GM12878 (cell line): ENCODE measurements at regions not wholly inside any gene's neighbourhood (a gene's known extent, or its start where the extent isn't known, plus 50 kb on each side); places are given as distances from the start of the nearest gene placed in this dataset.

Experiments used
- ATAC-seq: fragments of 200-7000 bp; cut with Tn5 transposase; 3 replicates; pipeline ENCODE4 v1.9.1; 2020; ENCODE audit warnings: mild to moderate bottlenecking, moderate library complexity
- BruUV-seq: library from RNA; stranded (reverse); fragments of 400-500 nt; replicated peaks from 2 replicates; lab custom pipeline; 2021; lab: Mats Ljungman, UMichigan
- CTCF ChIA-PET: fragments of 300-600 bp; sonication (Branson Sonifier 250); formaldehyde crosslinking; extraction: SDS; loops from one replicate; lab custom pipeline; 2021; ENCODE audit warnings: inconsistent platforms; lab: Yijun Ruan, JAX
- POLR2A ChIA-PET: fragments of 350-600 bp; formaldehyde crosslinking; extraction: SDS; loops from one replicate; lab custom pipeline; 2021; ENCODE audit warnings: inconsistent platforms; lab: Charles Lee
- RAD21 ChIA-PET: fragments of 300-600 bp; sonication (Branson Sonifier 250); formaldehyde crosslinking; loops from one replicate; lab custom pipeline; 2023; ENCODE audit warnings: antibody characterized with exemption; ENCODE audit not compliant: unreplicated experiment; lab: Charles Lee
- SMC1A ChIA-PET: fragments of 300-600 bp; sonication (Branson Sonifier 250); formaldehyde crosslinking; loops from one replicate; lab custom pipeline; 2023; ENCODE audit not compliant: unreplicated experiment, uncharacterized antibody; lab: Charles Lee
- DNase-seq: peaks from one replicate; pipeline ENCODE4 v3.0.0-alpha.2; 2011; ENCODE audit warnings: low read depth, low spot score
- FAIRE-seq: peaks from 3 replicates; lab custom pipeline; 2011; peaks lifted over from hg19 to GRCh38; lab: Jason Lieb, UNC
- H2AFZ ChIP-seq: 2 replicates; pipeline ENCODE4 v1.6.0; 2011; ENCODE audit warnings: low read depth, low read length, control low read depth; ENCODE audit not compliant: control insufficient read depth
- H3K27ac ChIP-seq: 2 replicates; pipeline ENCODE4 v1.5.1; 2011; ENCODE audit warnings: control low read depth; ENCODE audit not compliant: control insufficient read depth, insufficient read depth
- H3K27me3 ChIP-seq, 2 experiments: replicated peaks in 1 of 2; 2 replicates each; pipeline versions ENCODE4 v1.6.0 to v1.6.1; 2011; ENCODE audit warnings: low read length in 1 of 2; ENCODE audit not compliant: control insufficient read depth in 2 of 2, insufficient read depth in 2 of 2
- H3K36me3 ChIP-seq, 2 experiments: 2 replicates each; pipeline ENCODE4 v1.5.1; 2011; ENCODE audit warnings: low read length in 1 of 2; ENCODE audit not compliant: control insufficient read depth in 2 of 2, insufficient read depth in 2 of 2
- H3K4me1 ChIP-seq: 2 replicates; pipeline ENCODE4 v1.6.1; 2011; ENCODE audit warnings: mild to moderate bottlenecking, low read length, moderate library complexity, mixed read lengths; ENCODE audit not compliant: control insufficient read depth, insufficient read depth
- H3K4me2 ChIP-seq: 2 replicates; pipeline ENCODE4 v1.6.0; 2011; ENCODE audit warnings: control low read depth; ENCODE audit not compliant: control insufficient read depth, insufficient read depth
- H3K4me3 ChIP-seq: fragments of 200-600 bp; sonication (generic); 2 replicates; pipeline ENCODE4 v1.5.1; 2016
- H3K79me2 ChIP-seq: 2 replicates; pipeline ENCODE4 v1.6.0; 2011; ENCODE audit warnings: low read length; ENCODE audit not compliant: control insufficient read depth, insufficient read depth
- H3K9ac ChIP-seq: 2 replicates; pipeline ENCODE4 v1.8.0; 2011; ENCODE audit warnings: low read length, control low read depth, mixed read lengths; ENCODE audit not compliant: control insufficient read depth, insufficient read depth
- H3K9me3 ChIP-seq: replicated peaks from 3 replicates; pipeline ENCODE4 v1.5.1; 2011; ENCODE audit warnings: mild to moderate bottlenecking, low read length; ENCODE audit not compliant: control insufficient read depth, insufficient read depth
- H4K20me1 ChIP-seq: 2 replicates; pipeline ENCODE4 v1.6.0; 2011; ENCODE audit not compliant: control insufficient read depth, insufficient read depth
- ATF3 ChIP-seq: IDR thresholded peaks from 2 replicates; pipeline ENCODE4 v1.6.1; 2011; ENCODE audit warnings: low read depth, mild to moderate bottlenecking, low read length, moderate library complexity, borderline replicate concordance; ENCODE audit errors: extremely low read depth
- ATF7 ChIP-seq: fragments of 450-650 bp; IDR thresholded peaks from 2 replicates; pipeline ENCODE4 v1.6.1; 2016; ENCODE audit warnings: low read depth, mild to moderate bottlenecking
- IKZF1 ChIP-seq: fragments of 450-650 bp; conservative IDR thresholded peaks from 2 replicates; pipeline ENCODE4 v1.6.1; 2017; ENCODE audit warnings: antibody characterized with exemption, mild to moderate bottlenecking
- JUNB ChIP-seq: IDR thresholded peaks from 2 replicates; pipeline ENCODE4 v1.6.1; 2016; ENCODE audit warnings: antibody characterized with exemption, mild to moderate bottlenecking
- LARP7 ChIP-seq: fragments of 450-650 bp; IDR thresholded peaks from 2 replicates; pipeline ENCODE4 v1.6.1; 2017; ENCODE audit warnings: mild to moderate bottlenecking
- NRF1 ChIP-seq: conservative IDR thresholded peaks from 2 replicates; pipeline ENCODE4 v1.6.1; 2011; ENCODE audit warnings: mild to moderate bottlenecking, low read depth, low read length, improper control_type of control experiment
- POU2F2 ChIP-seq: IDR thresholded peaks from 3 replicates; pipeline ENCODE4 v1.6.1; 2011; ENCODE audit warnings: low read depth, mild to moderate bottlenecking, low read length, borderline replicate concordance
- SP1 ChIP-seq: IDR thresholded peaks from one replicate; pipeline ENCODE4 v1.6.1; 2011; ENCODE audit warnings: low read depth, low read length
- TAF1 ChIP-seq: IDR thresholded peaks from 2 replicates; pipeline ENCODE4 v1.6.1; 2011; ENCODE audit warnings: mild to moderate bottlenecking, low read depth, low read length, borderline replicate concordance
- TCF12 ChIP-seq: IDR thresholded peaks from 2 replicates; pipeline ENCODE4 v1.6.1; 2011; ENCODE audit warnings: low read depth, mild to moderate bottlenecking, low read length
- TCF7 ChIP-seq: IDR thresholded peaks from 2 replicates; pipeline ENCODE4 v1.6.1; 2014; ENCODE audit warnings: antibody characterized with exemption, borderline replicate concordance
- ZBED1 ChIP-seq: IDR thresholded peaks from 2 replicates; pipeline ENCODE4 v1.6.1; 2016; ENCODE audit warnings: borderline replicate concordance
- ZBTB4 ChIP-seq: fragments of 450-650 bp; formaldehyde crosslinking; IDR thresholded peaks from 2 replicates; pipeline ENCODE4 v1.4.0; 2022; ENCODE audit warnings: mild to moderate bottlenecking, moderate library complexity
- ZNF622 ChIP-seq: fragments of 450-650 bp; IDR thresholded peaks from 2 replicates; pipeline ENCODE4 v1.6.1; 2017; ENCODE audit warnings: mild to moderate bottlenecking, inconsistent platforms
- WGBS: methylation state at CpG from one replicate; pipeline ENCODE4 v1.1.6; 2016; ENCODE audit warnings: low lambda C conversion rate; ENCODE audit not compliant: insufficient replicate concordance, insufficient coverage; ENCODE audit errors: missing lambda C conversion rate; 5-methylcytosine and 5-hydroxymethylcytosine counted together
- in situ Hi-C: fragments of 300-500 bp; cut with MboI; formaldehyde crosslinking; loops from 9 replicates; pipeline ENCODE4 v1.14.3; 2018; ENCODE audit warnings: mixed read lengths
- intact Hi-C: fragments of 100-400 bp; cut with micrococcal nuclease; formaldehyde crosslinking; loops from one replicate; pipeline ENCODE4 v1.14.2; 2022; ENCODE audit not compliant: unreplicated experiment
- TF ChIP-seq, protein P1 (sequence below): fragments of 450-650 bp; conservative IDR thresholded peaks from 2 replicates; pipeline ENCODE4 v1.6.1; 2017; ENCODE audit warnings: mild to moderate bottlenecking, moderate library complexity

GRCh38 chr11:130615561-130615960 lies 167.1 kb downstream of the ADAMTS15 start:
- WGBS = 42% methylated on average over 3 of the region's 3 CpGs
- ChIA-PET POLR2A (no interaction called here), SMC1A (no interaction called here), RAD21 (no interaction called here), CTCF (no interaction called here)
- H3K27me3 ChIP-seq = 0 out of 4 replicates have a peak, but pooled peaks cover 0 to 4% of the 10 kb centered on the region in 2 experiments
- in situ Hi-C loops = no loop called here
- no peak for TF ChIP-seq TAF1
- TF ChIP-seq ATF7 = no peak
- no peak for TF ChIP-seq ATF3
- TF ChIP-seq NRF1 = no peak
- TF ChIP-seq POU2F2 = no peak
- no peak for TF ChIP-seq IKZF1
- H3K36me3 ChIP-seq = no peaks in the 10 kb centered on the region
- H3K4me1 ChIP-seq = no peaks in the 10 kb centered on the region
- no peak overlapping the region for H3K4me3 ChIP-seq
- H3K9ac ChIP-seq = no peak overlapping the region
- BruUV-seq = no TSS peak
- ATAC-seq (no peak), DNase-seq (no peak), FAIRE-seq (no peak)
- intact Hi-C loops = no loop called here
- no peak overlapping the region for H3K27ac ChIP-seq
- H3K79me2 ChIP-seq = no peaks in the 10 kb centered on the region
- H3K4me2 ChIP-seq = no peak overlapping the region
- H2AFZ ChIP-seq = no peak overlapping the region
- H4K20me1 ChIP-seq = no peaks in the 10 kb centered on the region
- H3K9me3 ChIP-seq = no peaks in the 10 kb centered on the region; the same call in 2 of the 3 replicates

DNA sequence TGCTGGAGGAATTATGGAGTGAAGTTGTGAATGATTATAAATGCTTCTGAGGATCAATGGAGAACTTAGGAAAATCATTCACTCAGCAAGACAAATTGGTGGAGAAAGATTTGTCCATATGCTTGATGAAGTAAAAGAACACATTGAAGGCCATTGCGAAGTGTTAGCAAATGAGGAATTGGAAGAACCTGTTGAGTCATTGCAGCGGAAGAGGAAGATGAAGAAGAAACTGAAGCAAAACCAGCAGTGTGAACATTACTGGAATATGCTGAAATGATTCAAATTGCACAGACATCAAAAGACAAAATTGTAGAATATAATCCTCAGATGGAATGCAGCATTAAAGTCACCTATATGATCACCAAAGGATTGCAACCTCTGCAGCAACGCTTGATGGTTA lies 168.1 kb downstream of the ADAMTS15 start:
- intact Hi-C loops = no loop called here
- BruUV-seq = no TSS peak
- ChIA-PET RAD21 (no interaction called here), CTCF (no interaction called here), SMC1A (no interaction called here), POLR2A (no interaction called here)
- WGBS = 39% methylated on average over 3 of the region's 3 CpGs
- Histone ChIP-seq H3K27me3 (no peaks in the 10 kb centered on the region; a peak in 1 of 4 replicates), H2AFZ (no peak overlapping the region), H4K20me1 (no peaks in the 10 kb centered on the region), H3K9ac (no peak overlapping the region), H3K9me3 (no peaks in the 10 kb centered on the region; the same call in 2 of the 3 replicates), H3K79me2 (no peaks in the 10 kb centered on the region), H3K27ac (no peak overlapping the region), H3K36me3 (no peaks in the 10 kb centered on the region), H3K4me3 (no peak overlapping the region), H3K4me2 (no peak overlapping the region), H3K4me1 (no peaks in the 10 kb centered on the region)
- DNase-seq (no peak), FAIRE-seq (no peak), ATAC-seq (no peak)
- in situ Hi-C loops = no loop called here
- TF ChIP-seq SP1 (no peak), TCF12 (no peak), ZNF622 (no peak), ZBTB4 (CRISPR knock-in tag) (no peak), TCF7 (no peak), LARP7 (no peak), ZBED1 (no peak), JUNB (no peak), NRF1 (no peak)
- TF ChIP-seq, protein P1, sequence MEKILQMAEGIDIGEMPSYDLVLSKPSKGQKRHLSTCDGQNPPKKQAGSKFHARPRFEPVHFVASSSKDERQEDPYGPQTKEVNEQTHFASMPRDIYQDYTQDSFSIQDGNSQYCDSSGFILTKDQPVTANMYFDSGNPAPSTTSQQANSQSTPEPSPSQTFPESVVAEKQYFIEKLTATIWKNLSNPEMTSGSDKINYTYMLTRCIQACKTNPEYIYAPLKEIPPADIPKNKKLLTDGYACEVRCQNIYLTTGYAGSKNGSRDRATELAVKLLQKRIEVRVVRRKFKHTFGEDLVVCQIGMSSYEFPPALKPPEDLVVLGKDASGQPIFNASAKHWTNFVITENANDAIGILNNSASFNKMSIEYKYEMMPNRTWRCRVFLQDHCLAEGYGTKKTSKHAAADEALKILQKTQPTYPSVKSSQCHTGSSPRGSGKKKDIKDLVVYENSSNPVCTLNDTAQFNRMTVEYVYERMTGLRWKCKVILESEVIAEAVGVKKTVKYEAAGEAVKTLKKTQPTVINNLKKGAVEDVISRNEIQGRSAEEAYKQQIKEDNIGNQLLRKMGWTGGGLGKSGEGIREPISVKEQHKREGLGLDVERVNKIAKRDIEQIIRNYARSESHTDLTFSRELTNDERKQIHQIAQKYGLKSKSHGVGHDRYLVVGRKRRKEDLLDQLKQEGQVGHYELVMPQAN = no peak
